Nephron (organoid): ENCODE measurements at regions not wholly inside any gene's neighbourhood (a gene's known extent, or its start where the extent isn't known, plus 50 kb on each side); places are given as distances from the start of the nearest gene placed in this dataset.

Source experiments
- H3K27ac Mint-ChIP-seq, 3 experiments: 2 replicates each; pipeline ENCODE4 v1.8.0; 2020; ENCODE audit warnings: mixed read lengths in 3 of 3, mild to moderate bottlenecking in 2 of 3, moderate library complexity in 1 of 3
- H3K27me3 Mint-ChIP-seq: 2 replicates; pipeline ENCODE4 v1.8.0; 2021; ENCODE audit warnings: low read depth, mild to moderate bottlenecking, moderate library complexity, mixed read lengths
- H3K36me3 Mint-ChIP-seq: 2 replicates; pipeline ENCODE4 v1.8.0; 2020; ENCODE audit warnings: low read depth, mixed read lengths
- H3K4me1 Mint-ChIP-seq: 2 replicates; pipeline ENCODE4 v1.8.0; 2020; ENCODE audit warnings: mixed read lengths
- H3K4me3 Mint-ChIP-seq, 3 experiments: 2 replicates each; pipeline ENCODE4 v1.8.0; 2020; ENCODE audit warnings: mild to moderate bottlenecking in 3 of 3, mixed read lengths in 3 of 3, moderate library complexity in 2 of 3
- H3K9me3 Mint-ChIP-seq: 2 replicates; pipeline ENCODE4 v1.8.0; 2020; ENCODE audit warnings: mixed read lengths
- TF ChIP-seq, protein P1 (sequence below), 3 experiments: fragments of 200-600 bp; sonication (generic); IDR thresholded peaks; one replicate each; pipeline ENCODE4 v1.5.0; 2021; ENCODE audit warnings: antibody characterized with exemption in 3 of 3; ENCODE audit not compliant: unreplicated experiment in 3 of 3

DNA sequence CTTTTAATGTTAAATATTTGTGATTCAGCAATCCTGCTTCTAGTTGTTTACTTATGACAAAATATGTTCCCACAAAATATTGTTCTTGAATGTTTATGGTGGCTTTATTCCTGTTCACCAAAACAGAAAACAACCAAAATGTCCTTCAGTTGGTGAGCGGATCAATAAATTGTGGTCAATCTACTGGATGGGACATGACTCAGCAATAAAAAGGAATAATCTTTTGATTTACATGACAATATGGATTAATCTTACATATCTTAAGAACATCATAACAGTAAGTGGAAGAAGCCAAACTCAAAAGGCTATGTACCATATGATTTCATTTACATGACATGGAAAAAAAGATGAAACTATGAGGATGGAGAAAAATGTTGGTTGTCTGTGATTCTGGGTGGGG lies 691.3 kb upstream of the GHITM start:
- H3K36me3 Mint-ChIP-seq = no peaks in the 10 kb centered on the region
- peaks cover 6% of the 10 kb centered on the region for H3K9me3 Mint-ChIP-seq
- H3K27ac Mint-ChIP-seq = no peak overlapping the region
- no peaks in the 10 kb centered on the region for H3K27me3 Mint-ChIP-seq
- TF ChIP-seq, protein P1, sequence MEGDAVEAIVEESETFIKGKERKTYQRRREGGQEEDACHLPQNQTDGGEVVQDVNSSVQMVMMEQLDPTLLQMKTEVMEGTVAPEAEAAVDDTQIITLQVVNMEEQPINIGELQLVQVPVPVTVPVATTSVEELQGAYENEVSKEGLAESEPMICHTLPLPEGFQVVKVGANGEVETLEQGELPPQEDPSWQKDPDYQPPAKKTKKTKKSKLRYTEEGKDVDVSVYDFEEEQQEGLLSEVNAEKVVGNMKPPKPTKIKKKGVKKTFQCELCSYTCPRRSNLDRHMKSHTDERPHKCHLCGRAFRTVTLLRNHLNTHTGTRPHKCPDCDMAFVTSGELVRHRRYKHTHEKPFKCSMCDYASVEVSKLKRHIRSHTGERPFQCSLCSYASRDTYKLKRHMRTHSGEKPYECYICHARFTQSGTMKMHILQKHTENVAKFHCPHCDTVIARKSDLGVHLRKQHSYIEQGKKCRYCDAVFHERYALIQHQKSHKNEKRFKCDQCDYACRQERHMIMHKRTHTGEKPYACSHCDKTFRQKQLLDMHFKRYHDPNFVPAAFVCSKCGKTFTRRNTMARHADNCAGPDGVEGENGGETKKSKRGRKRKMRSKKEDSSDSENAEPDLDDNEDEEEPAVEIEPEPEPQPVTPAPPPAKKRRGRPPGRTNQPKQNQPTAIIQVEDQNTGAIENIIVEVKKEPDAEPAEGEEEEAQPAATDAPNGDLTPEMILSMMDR (IDR thresholded peaks at IDR 0.05; ENCODE audit: unreplicated experiment in 3 of 3) = no peak
- no peak overlapping the region for H3K4me3 Mint-ChIP-seq
- H3K4me1 Mint-ChIP-seq = no peaks in the 10 kb centered on the region

DNA sequence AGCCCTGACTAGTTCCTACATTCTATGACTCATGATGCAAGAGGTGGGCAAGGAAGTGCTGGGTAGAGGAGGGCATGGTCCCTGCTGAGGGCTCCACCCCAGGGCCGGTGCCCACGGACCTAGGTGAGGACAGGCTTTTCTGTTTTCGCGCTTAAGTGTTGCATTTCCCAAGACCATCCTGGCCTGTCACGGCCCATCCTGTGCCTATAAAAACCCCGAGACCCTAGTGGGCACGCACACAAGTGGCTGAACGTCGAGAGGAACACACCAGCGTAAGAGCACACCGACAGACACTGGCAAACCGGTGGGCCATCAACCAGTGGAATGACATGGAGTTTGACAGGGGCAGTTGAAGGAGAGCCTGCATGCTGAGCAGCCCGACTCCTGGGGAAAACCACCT lies 680.7 kb upstream of the GHITM start:
- Mint-ChIP-seq H3K4me3 (no peak overlapping the region), H3K27me3 (no peaks in the 10 kb centered on the region), H3K27ac (no peak overlapping the region), H3K4me1 (no peaks in the 10 kb centered on the region), H3K9me3 (peaks cover under 1% of the 10 kb centered on the region), H3K36me3 (no peaks in the 10 kb centered on the region)
- TF ChIP-seq, protein P1 (IDR thresholded peaks at IDR 0.05; ENCODE audit: unreplicated experiment in 3 of 3) = no peak

DNA sequence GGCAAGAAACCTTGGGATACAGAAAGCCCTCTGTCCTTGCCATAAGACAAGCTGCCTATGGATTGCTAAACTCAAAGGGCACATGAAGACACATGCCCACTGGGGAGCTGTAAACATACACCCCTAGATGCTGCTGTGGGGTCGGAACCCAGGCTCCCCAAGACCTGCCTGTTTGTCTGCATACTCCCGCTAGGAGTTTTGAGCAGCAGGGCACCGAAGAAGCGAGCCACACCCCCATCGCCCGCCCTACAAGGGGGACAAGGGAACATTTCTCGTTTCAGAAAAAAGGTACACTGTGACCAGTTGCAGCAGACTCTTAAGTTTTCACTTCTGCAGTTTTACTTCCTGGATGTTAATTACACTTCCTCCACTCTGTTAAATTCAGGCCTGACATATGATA lies 680.2 kb upstream of the GHITM start:
- Mint-ChIP-seq H3K4me3 (no peak overlapping the region), H3K4me1 (no peaks in the 10 kb centered on the region), H3K9me3 (peaks cover 3% of the 10 kb centered on the region), H3K36me3 (no peaks in the 10 kb centered on the region), H3K27me3 (no peaks in the 10 kb centered on the region), H3K27ac (no peak overlapping the region)
- TF ChIP-seq, protein P1 (IDR thresholded peaks at IDR 0.05; ENCODE audit: unreplicated experiment in 3 of 3) = no peak

DNA sequence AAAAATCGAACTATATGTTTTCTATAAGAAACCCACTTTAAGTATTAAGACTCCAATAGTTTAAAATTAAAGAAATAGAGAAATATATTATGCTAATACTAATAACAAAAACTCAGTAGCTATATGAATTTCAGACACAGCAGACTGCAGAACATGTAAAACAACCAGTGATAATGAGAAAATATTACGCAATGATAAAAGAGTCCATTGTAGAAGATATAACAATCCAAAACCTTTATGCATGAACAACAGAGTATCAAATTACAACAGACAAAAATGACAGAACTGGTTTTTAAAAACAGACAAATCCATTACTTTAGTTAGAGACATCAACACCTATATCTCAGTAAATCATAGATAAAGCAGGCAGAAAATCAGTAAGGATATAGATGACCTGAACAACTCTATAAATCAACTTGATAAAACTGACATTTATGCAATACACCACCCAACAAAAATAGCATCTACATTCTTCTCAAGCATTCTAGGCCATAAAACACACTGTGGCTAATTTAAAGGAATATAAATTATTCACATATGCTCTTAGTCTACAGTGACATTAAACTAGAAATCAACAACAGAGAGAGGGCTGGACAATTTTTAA lies 669.5 kb upstream of the GHITM start:
- Mint-ChIP-seq H3K9me3 (peaks cover 9% of the 10 kb centered on the region), H3K27ac (peak overlapping the region in 1 of 3 experiments; percentile 1), H3K4me1 (peaks cover 5% of the 10 kb centered on the region), H3K36me3 (no peaks in the 10 kb centered on the region), H3K27me3 (no peaks in the 10 kb centered on the region), H3K4me3 (no peak overlapping the region)
- TF ChIP-seq, protein P1 (IDR thresholded peaks at IDR 0.05; ENCODE audit: unreplicated experiment in 3 of 3) = no peak

DNA sequence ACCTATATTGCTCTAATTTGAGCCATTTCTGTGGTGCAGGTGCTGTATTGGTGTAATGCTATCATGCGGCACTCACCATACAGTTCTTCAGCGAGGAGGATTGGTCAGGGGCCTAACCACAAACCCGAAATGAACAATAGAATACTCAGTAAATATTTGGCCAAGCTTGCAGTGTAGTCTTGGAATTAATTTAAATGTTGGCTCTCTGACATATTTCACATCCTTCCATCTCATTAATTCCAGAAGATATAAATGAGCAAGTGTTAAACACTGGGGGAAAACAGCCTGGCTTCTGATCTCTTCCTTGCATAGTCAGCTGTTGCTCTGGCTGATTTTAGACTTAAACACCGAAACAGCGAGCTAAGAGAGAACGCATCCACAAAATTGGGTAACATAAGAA lies 663.1 kb upstream of the GHITM start:
- Mint-ChIP-seq H3K9me3 (peaks cover 4% of the 10 kb centered on the region), H3K27ac (no peak overlapping the region), H3K4me3 (no peak overlapping the region), H3K27me3 (no peaks in the 10 kb centered on the region), H3K36me3 (no peaks in the 10 kb centered on the region), H3K4me1 (no peaks in the 10 kb centered on the region)
- TF ChIP-seq, protein P1 (IDR thresholded peaks at IDR 0.05; ENCODE audit: unreplicated experiment in 3 of 3) = no peak

DNA sequence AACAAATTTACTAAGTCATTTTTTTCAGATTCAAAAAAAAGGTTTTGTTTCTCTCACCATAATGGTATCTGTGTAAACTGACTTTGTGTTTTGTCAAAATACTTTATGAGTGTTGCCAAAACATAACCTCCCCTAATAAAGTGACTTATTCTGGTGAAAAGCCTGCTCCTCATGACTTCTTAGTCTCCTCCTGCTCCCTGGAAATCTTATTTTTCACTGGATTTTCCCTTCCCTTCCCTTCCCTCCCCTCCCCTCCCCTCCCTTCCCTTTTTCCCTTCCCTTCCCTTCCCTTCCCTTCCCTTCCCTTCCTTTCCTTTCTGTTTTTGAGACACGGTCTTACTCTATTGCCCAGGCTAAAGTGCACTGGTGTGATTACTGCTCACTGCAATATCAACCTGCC lies 650.1 kb upstream of the GHITM start:
- peaks cover 1% of the 10 kb centered on the region for H3K9me3 Mint-ChIP-seq
- no peaks in the 10 kb centered on the region for H3K27me3 Mint-ChIP-seq
- no peak overlapping the region for H3K27ac Mint-ChIP-seq
- H3K36me3 Mint-ChIP-seq = no peaks in the 10 kb centered on the region
- TF ChIP-seq, protein P1 (IDR thresholded peaks at IDR 0.05; ENCODE audit: unreplicated experiment in 3 of 3) = no peak
- no peak overlapping the region for H3K4me3 Mint-ChIP-seq
- H3K4me1 Mint-ChIP-seq = no peaks in the 10 kb centered on the region
